GM19395 (cell line): ENCODE measurements at regions not wholly inside any gene's neighbourhood (a gene's known extent, or its start where the extent isn't known, plus 50 kb on each side); places are given as distances from the start of the nearest gene placed in this dataset.
"Not testable (repeated sequence)": the region's sequence is repeated elsewhere in the genome, so short reads cannot be mapped to it uniquely, and the experiment has no call there.

Source experiments
- ATAC-seq: cut with Tn5 transposase; IDR thresholded peaks from one replicate; pipeline ENCODE4 v1.9.1; 2021; ENCODE audit warnings: mild to moderate bottlenecking, moderate library complexity; ENCODE audit not compliant: unreplicated experiment

DNA sequence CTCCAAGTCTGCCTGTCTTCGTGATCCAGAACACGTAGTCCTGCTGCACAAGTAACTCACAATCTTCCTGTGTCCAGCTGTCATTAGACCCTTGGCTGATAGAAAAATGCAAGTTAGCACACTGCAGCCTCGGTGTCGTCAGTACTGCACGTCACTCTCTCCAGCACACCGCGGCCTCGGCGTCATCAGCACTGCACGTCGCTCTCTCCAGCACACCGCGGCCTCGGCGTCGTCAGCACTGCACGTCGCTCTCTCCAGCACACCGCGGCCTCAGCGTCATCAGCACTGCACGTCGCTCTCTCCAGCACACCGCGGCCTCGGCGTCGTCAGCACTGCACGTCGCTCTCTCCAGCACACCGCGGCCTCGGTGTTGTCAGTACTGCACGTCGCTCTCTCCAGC lies 160.0 kb downstream of the FOXL1 start:
- ATAC-seq, result not testable (repeated sequence)

DNA sequence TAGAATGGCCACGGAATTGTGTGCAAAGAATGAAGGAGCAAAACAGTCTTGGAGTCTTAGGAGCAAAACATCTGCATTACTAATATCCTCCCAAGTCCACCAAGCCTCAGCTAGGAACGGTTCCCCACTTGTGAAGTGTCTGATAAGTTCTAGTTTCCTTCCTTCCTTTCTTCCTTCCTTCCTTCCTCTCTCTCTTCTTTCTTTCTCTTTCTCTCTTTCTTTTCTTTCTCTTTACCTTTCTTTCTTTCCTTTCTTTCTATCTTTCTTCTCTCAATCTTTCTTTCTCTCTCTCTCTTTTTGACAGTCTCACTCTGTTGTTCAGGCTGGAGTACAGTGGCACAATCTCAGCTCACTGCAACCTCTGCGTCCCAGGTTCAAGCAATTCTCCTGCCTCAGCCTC lies 160.8 kb downstream of the FOXL1 start:
- no peak for ATAC-seq

DNA sequence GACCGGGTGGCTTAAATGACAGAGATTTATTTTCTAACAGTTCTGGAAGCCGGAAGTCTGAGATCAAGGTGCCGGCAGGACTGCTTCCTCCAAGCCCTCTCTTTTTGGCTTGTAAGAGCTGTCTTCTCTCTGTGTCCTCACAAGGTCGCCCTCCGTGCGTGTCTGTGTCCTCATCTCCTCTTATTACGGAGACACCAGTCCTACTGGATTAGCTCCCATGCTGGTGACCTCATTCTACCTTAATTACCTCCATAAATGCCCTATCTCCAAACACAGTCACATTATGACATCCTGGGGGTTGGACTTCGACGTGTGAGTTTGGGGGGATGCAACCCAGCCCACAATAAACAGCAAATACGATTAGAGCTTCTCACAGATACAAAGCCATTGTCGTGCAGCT lies 161.5 kb downstream of the FOXL1 start:
- ATAC-seq, result no peak

DNA sequence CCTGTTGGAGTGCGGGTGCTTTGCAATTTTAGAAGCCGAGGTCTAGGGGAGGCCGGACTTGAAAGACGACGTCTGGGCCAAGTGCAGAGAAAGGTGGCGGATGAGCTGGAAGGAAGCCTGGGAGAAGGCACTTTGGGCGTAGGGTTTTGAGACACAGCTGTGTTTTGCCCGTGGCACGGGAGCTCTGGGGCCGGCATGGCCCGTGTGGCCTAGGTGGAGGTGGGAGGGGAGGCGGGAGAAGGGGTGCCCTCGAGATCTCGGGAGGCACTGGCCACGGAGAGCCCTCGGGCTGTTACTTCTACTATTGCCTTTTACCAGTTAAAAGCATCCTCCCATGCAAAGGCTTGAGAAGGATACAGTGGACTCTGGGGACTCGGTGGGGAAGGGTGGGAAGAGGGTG lies 161.9 kb downstream of the FOXL1 start:
- ATAC-seq, result no peak

DNA sequence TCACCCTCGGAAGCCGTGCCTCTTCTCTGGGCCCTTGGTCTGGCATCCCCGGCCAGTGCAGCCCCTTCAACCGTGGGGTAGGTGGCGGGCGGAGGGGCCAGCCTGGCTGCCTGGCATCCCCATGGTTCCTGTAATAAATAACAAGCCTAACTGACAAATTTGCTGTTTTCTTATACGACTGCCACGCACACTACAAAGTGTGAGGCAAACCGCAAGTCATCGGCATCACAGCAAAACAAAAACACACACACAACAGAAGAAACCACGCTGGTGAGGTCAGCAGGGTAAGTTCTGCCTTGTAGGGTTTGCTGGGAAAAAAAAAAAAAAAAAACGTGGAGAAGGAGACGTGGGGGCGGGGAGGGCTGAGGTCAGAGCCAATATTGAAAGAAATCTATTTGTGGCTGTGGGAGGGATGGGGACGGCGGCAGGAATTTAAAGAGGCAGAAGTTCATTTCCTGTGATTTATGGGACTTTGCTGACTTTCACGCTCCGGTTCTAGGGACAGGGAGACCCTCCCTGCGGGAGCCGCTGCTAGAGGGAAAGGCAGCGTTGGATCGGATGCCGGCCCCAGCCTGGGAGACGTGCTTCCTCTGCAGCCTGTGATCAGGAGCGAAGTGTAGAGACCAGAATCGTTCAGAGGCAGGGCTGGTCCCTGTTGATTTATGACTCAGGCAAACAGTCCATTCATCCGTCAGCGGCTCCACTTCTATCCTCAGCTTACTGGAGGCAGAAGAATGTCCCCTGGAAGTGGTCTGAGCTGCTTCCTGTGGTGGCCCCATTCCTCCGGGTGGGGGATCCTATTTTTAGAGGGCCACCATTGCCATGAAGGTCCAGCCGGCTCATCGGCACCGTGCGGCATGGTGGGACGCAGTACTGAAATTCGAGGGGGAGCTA lies 162.8 kb downstream of the FOXL1 start:
- no peak for ATAC-seq

DNA sequence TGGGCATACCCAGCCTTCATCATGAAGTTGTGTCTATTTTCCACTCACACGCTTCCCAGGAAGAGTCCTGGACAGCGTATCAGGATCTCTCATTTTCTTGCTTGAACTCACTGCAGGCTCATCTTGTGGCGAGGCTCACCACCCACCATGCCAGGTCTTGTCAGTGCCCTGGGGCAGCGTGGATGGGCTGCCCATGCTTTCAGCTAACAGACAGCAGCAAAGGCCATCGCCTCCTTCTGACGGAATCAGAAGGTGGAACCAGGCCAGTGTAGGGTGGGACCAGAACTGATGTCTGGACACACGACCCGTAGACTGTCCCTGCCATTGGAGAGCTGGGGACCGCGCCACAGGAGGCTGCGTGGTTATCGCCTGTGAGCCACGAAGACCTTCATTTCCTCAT lies 169.4 kb downstream of the FOXL1 start:
- ATAC-seq, result no peak

DNA sequence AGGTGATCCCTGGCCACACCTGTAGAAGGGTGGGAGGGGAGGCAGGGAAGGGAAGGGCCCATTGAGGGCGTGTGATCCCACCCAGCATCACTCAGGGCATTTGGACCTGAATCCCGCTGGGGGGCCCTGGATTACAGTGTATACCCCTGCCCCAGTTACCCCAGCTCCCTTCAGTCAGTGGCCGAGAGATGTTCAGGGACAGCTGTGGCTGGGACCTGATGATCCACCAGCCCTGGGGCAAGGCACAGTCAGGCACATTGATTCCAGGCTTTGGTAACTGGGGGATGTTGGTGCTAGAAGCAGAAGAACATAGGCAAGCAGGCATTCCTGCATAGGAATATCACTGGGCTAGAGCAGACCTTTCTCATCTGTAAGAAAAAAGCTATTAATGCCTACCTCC lies 170.3 kb downstream of the FOXL1 start:
- ATAC-seq, result no peak

DNA sequence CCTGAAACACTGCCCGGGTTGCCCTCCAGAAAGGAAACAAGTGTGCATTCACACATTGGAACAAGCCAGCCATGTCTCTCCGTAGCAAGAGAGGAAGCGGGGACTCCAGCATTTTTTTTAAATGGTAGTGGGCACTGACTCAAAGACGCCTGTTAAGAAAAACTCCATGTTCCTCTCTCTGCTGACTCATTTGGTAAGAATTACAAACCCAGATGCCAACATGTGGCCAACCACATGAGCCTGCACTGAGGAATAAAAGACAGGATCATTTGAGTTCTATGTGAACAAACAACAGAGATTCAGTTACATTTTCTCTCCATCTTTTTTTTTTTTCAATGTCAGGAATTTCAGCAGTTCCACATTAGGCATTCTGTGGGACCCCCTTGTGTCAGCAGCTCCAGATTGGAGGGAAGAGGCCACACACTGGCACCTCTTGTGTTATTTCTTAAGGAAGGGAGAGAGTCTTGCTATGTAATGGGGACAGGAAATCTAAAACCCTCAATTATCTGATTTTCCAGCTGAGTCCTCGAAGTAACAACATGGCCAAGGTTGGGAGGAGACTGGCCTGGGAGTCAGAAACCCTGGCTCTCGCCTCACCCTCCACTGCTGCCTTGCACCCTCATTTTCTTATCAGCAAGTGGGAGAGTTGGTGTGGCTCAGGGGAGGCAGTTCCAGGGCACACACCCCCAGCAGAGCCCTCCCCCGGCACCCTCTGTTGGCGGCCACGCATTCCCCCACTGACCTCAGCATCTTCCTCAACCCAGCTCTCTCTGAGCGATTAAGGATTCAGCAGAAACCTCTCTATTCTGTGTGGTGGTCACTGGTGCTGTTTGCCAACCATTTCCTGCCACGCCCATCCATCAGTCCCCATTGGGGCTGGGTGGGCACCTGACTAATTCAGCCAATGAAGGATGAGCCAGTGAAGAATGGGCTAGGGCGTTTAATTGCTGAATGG lies 173.0 kb downstream of the FOXL1 start:
- ATAC-seq, result no peak

DNA sequence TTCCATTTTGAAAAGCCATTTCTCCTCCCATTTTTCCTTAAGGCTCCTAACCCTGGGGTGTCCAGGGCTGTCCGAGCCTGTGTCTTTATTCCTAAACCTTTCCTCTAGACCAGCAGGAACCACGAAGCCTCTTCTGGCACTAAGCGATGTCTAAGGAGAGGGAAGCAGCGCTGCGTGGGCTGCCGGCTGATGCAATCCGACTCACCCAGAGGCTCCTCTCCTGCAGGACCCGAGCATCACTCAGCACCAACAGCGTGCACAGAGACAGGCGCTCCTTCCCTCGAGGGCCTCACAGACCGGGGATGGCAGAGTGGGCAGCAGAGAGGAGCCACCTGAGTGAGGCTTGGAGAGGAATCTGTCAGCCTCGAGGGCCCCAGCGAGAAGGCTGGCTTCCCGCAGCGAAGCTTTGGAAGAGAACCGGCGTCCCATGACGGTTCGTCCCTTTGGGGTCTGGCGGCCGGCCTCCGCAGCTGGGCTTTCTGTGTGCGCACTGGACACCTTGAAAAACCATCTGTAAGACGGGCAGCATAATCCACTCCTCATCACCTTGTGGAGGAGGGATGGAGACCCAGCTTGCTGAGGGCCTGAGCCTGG lies 174.3 kb downstream of the FOXL1 start:
- ATAC-seq, result no peak

DNA sequence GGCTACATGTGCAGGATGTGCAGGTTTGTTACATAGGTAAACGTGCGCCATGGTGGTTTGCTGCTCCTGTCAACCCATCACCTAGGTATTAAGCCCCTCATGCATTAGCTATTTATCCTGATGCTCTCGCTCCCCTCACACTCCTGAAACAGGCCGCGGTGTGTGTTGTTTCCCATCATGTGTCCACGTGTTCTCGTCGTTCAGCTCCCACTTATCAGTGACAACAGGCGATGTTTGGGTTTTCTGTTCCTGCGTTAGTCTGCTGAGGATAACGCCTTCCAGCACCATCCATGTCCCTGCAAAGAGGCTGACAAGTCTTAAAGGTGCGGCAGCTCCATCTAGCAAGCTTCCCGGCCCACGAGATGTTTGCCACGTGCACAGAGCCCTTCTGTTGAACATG lies 175.1 kb downstream of the FOXL1 start:
- no peak for ATAC-seq

DNA sequence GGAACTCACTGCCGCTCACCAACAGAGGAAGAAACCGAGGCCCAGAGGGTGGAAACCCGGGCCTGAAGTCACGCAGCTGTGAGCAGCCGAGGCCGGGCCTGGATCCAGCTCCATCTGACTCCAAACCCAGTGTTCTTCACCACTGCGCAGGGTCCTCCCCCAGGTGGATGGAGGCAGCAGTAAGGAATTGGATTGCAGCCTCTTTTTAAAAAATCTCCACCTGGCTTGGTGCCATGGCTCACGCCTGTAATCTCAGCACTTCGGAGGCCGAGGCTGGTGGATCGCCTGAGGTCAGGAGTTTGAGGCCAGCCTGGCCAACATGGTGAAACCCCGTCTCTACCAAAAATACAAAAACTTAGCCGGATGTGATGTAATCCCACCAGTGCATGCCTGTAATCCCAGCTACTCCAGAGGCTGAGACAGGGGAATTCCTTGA lies 177.2 kb downstream of the FOXL1 start:
- no peak for ATAC-seq

DNA sequence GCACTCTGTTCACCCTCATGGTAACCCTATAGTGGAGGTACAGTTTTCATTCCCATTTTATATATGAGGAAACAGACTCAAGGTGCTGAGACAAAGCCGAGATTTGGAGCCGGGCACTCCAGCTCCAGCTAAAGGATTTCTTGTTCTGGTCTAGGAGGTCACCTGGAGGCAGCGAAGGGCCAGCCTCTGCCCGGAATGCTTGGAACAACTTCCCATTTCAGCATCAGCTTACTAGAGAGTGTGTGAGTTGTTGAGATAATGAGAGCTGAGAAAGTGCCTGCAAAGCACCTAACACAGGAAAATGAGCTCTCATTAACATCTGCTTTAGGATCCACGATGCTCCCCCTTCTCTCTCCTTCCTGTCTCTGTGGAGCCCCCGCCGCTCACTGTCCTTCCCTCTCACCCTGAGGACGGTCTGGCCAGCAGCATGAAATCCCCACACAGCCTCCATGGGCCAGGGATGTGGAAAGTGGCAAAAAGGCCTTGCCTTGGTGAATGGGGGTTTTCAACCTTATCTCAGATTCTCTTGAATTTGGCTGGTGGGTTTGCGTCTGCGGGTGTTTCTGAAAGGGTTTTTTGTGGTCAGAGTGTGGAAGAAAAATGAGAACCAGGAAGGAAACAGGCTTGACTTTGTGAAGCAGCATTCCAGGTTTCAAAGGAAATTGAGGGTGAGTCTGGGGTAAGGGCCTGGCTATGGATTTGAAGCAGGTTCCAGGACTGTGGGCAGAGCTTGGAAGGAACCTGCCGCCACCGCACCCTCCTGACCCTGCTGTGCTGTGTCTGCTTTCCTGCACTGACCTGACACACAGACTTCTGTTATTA lies 178.7 kb downstream of the FOXL1 start:
- no peak for ATAC-seq

DNA sequence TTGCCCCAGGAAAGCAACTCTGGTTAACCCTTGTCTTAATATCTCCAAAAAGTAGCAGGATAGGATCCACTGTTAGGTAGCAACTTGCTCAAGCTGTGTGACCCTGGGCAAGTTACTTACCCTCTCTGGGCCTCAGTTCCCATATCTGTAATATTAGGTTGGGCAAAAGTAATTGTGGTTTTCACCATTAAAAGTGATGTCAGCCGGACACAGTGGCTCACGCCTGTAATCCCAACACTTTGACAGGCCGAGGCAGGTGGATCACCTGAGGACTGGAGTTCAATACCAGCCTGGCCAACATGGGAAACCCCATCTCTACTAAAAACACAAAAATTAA lies 179.3 kb downstream of the FOXL1 start:
- ATAC-seq, result no peak

DNA sequence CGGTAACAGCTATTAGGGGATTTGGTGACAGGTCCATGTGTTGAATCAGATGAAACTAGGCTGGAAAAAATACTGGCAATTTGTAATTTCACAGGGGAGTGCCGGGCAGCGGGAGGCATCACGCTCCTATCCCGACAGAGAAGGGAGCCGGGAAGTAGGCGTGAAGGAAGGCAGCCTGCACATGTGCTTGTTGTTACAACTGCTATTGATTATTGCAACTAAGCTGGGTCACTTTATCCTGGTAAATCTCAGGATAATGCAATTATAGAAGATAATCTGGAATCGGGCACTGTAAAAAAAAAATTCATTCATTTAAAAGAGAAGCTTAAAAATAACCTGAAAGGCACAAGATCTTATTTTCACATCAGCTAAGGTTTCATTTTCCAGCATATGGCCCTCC lies 180.6 kb downstream of the FOXL1 start:
- ATAC-seq, result no peak

DNA sequence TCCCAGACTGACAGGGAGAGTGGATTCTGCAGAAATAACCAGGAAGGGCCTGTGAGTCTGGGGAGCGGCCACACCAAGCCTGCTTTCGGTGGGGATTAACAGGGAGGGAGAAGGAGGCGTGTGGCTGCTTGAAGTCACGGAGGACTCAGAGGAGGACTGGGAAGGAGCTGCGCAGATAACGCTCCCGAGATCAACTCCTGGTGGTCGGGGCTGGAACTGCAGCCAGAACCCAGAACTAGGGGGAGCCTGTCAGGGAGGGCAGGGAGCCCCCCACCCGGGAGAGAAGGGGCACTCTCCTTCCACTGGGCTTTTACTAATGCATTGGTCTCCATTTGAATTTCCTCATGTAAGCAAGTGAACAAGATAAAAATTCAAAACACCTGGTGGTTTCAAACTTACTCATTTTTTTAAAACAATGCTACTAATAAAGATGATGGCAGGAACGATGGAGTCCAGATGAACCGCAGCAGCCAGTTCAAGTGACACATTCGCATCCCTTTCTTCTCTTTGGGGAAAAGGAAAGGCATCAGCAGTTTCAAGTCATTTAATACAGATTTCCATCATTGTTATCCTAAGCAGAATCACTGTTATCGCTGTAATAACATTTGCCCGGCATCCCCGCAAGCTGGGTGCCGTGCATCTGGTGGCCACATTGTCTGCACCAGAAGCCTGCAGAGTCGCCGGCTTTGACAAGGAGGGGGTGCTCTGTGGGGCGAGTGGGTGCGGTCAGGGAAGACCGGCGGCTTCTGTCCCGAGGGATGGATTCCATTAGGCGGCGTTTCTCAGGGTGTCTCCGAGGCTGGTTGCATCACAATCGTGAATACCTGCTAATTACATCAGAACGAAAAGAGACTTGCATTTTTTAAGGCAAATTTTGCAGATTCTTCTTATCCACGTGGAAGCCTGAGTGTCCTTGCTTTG lies 183.0 kb downstream of the FOXL1 start:
- ATAC-seq, result no peak

DNA sequence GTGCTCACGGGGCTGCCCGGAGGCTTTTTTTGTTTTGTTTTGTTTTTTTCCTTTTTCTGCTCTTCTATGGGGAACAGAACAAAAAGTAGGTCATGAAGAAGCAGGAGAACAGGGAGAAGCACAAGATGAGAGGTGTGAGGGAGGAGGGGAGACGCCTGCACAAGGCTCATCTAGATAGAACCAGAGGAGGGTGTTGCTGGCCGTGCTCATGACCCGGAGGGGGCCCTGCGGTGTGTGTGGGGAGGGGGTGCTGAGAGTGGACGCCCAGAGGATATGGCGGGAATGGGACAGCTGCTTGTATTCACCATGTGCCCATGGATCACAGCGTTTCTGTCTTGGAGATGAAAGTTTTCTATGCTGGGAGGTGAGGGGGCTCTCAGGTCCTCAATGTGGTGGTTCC lies 183.7 kb downstream of the FOXL1 start:
- ATAC-seq, result no peak

DNA sequence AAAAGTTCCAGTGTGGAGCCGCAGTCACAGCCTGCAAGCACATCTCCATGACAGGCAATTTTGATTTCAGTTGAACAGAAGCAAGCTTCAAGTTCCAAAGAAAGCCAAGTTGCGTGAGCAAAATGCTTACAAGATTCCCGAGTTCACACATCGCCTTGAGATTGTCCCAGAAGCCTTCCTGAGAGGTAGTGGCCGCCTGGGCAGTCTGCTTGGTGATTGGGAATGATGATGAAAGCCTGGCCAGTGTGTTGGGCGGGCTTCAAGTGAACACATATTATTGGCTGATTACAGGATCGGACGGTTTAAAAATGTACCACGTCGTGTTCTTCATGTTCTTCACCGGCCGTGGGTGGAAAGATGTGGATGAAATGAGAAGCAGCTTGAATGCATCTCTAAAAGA lies 185.5 kb downstream of the FOXL1 start:
- no peak for ATAC-seq

DNA sequence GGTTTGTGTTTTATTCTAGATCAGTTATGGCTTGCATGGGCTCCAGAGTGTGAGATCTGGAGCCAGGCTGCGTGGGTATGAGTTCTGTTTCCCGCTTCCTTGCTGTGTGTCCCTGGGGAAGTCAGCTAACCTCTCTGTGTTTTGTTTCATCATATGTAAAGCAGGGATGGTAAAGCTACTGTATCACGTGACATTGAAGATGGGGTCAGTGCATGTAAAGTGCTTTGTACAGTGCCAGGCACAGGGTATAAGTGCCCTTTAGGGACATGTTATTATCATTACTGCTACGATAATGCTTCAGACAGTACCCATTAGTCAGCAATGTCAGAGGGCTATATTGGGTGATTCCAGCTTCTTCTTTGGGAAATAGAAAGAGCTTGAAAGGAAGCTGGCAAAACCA lies 186.2 kb downstream of the FOXL1 start:
- ATAC-seq, result no peak

DNA sequence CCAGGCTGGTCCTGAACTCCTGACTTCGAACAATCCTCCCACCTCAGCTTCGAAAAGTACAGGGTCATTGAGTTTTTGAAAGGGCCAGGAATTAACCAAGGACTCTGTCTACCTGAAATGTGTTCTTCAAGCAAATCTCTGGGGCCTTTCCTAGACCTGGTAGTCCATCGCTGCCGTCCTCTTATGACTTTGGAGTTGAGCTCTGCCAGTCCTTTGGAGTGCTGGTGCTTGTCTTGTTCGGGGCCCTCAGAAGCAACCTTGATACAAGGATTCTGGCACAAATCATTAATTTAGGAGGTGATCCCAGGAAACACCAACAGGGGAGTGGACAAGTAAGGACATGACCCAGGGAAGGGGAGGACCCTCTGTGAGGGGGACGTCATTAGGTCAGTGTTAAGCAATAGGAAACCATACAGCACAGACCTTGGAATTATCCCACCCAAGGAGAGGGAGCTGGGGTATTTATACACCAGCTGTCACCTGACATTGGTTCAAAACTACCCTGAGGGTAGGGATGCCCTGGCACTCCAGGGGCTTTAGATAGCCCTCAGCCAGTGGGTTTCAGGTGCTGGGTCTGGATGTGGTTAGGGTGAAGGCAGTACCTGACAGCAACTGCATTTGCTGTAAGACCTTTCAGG lies 187.2 kb downstream of the FOXL1 start:
- ATAC-seq, result no peak
